ENCODE measurements at regions not wholly inside any gene's neighbourhood (a gene's known extent, or its start where the extent isn't known, plus 50 kb on each side); places are given as distances from the start of the nearest gene placed in this dataset.

GRCh38 chr7:97357459-97357858 lies 240.0 kb downstream of the SDHAF3 start:
- no peaks in the 10 kb centered on the region for H4K20me1 ChIP-seq (ENCODE audit: insufficient read depth)
- H3K9me3 ChIP-seq (ENCODE audit: insufficient read depth, low read depth), result no peaks in the 10 kb centered on the region
- no peaks in the 10 kb centered on the region for H3K79me2 ChIP-seq (ENCODE audit: low read depth)
- no peaks in the 10 kb centered on the region for H3K4me1 ChIP-seq (replicated peaks; ENCODE audit: insufficient read depth)
- no peak overlapping the region for H2AFZ ChIP-seq
- ChIA-PET CTCF (no interaction called here), POLR2A (ENCODE audit: unreplicated experiment) (no interaction called here)
- no peaks in the 10 kb centered on the region for H3K9me2 ChIP-seq (ENCODE audit: insufficient read depth)
- no peak overlapping the region for H3K4me3 ChIP-seq
- TF ChIP-seq EZH2 (IDR thresholded peaks at IDR 0.05; ENCODE audit: low read depth) (no peak), CTCF (conservative IDR thresholded peaks at IDR 0.05) (no peak)
- H3F3A ChIP-seq (ENCODE audit: insufficient read depth, low read depth), result no peaks in the 10 kb centered on the region
- intact Hi-C loops (cut with micrococcal nuclease; ENCODE audit: unreplicated experiment), result no loop called here
- no peak overlapping the region for H3K27ac ChIP-seq
- no TSS peak for BruUV-seq (replicated peaks)
- H3K27me3 ChIP-seq (ENCODE audit: insufficient read depth, low read depth), result peaks cover 25% of the 10 kb centered on the region
- H3K36me3 ChIP-seq (ENCODE audit: low read depth), result no peaks in the 10 kb centered on the region
- H3K4me2 ChIP-seq, result no peak overlapping the region
- DNase-seq, result no peak

- POLR2A ChIA-PET (ENCODE audit: unreplicated experiment), result no interaction called here
- CTCF ChIA-PET, result no interaction called here
- intact Hi-C loops (cut with micrococcal nuclease; ENCODE audit: unreplicated experiment), result no loop called here
- TF ChIP-seq EZH2 (IDR thresholded peaks at IDR 0.05; ENCODE audit: low read depth), result no peak
- TF ChIP-seq CTCF (conservative IDR thresholded peaks at IDR 0.05), result no peak
- Histone ChIP-seq H3K9me2 (ENCODE audit: insufficient read depth) (no peaks in the 10 kb centered on the region), H3K9me3 (ENCODE audit: insufficient read depth, low read depth) (no peaks in the 10 kb centered on the region), H3K4me1 (replicated peaks; ENCODE audit: insufficient read depth) (no peaks in the 10 kb centered on the region), H3K79me2 (ENCODE audit: low read depth) (no peaks in the 10 kb centered on the region), H3K4me2 (no peak overlapping the region), H3K27ac (no peak overlapping the region), H3K4me3 (no peak overlapping the region), H3F3A (ENCODE audit: insufficient read depth, low read depth) (no peaks in the 10 kb centered on the region), H2AFZ (no peak overlapping the region), H3K27me3 (ENCODE audit: insufficient read depth, low read depth) (no peaks in the 10 kb centered on the region), H3K36me3 (ENCODE audit: low read depth) (no peaks in the 10 kb centered on the region), H4K20me1 (ENCODE audit: insufficient read depth) (no peaks in the 10 kb centered on the region)
- DNase-seq, result no peak
- BruUV-seq (replicated peaks), result no TSS peak
Measured at GRCh38 chr7:97372882-97373281, 255.4 kb downstream of the SDHAF3 start.

DNA sequence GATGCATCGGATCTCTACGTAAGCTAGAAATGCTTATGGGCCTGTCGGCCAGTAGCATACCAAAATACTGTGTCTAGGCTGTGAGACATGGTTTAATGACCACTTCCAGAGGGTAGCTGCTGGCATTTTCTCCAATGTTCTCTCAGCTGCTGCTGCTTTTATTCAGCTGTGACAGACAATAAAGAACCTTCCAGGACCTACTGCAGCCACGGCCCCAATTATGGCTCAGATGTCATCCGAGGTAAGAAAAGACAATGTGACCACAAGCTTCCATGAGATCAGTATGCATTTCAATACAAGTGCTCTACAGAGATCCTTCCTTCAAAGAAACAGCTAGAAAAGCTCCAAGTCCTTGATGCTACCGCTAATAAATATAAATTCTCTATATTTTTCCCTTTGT lies 256.2 kb downstream of the SDHAF3 start:
- no peaks in the 10 kb centered on the region for H3K27me3 ChIP-seq (ENCODE audit: insufficient read depth, low read depth)
- CTCF ChIA-PET, result no interaction called here
- no TSS peak for BruUV-seq (replicated peaks)

More for the DNA sequence above, 256.2 kb downstream of the SDHAF3 start:
- Histone ChIP-seq H4K20me1 (ENCODE audit: insufficient read depth) (no peaks in the 10 kb centered on the region), H3K36me3 (ENCODE audit: low read depth) (no peaks in the 10 kb centered on the region), H3K4me1 (replicated peaks; ENCODE audit: insufficient read depth) (no peaks in the 10 kb centered on the region), H3K4me3 (no peak overlapping the region), H3K27ac (no peak overlapping the region), H3F3A (ENCODE audit: insufficient read depth, low read depth) (no peaks in the 10 kb centered on the region), H3K4me2 (no peak overlapping the region), H2AFZ (no peak overlapping the region), H3K79me2 (ENCODE audit: low read depth) (no peaks in the 10 kb centered on the region), H3K9me3 (ENCODE audit: insufficient read depth, low read depth) (no peaks in the 10 kb centered on the region), H3K9me2 (ENCODE audit: insufficient read depth) (no peaks in the 10 kb centered on the region)
- DNase-seq, result no peak
- intact Hi-C loops (cut with micrococcal nuclease; ENCODE audit: unreplicated experiment), result no loop called here
- TF ChIP-seq CTCF (conservative IDR thresholded peaks at IDR 0.05), result no peak
- TF ChIP-seq EZH2 (IDR thresholded peaks at IDR 0.05; ENCODE audit: low read depth), result no peak
- POLR2A ChIA-PET (ENCODE audit: unreplicated experiment), result no interaction called here
